D341Med (cell line): ENCODE measurements at regions not wholly inside any gene's neighbourhood (a gene's known extent, or its start where the extent isn't known, plus 50 kb on each side); places are given as distances from the start of the nearest gene placed in this dataset.

ENCODE experiments used
- DNase-seq: peaks from one replicate; pipeline ENCODE4 v3.0.0; 2012; ENCODE audit warnings: low spot score

- DNase-seq = no peak
These were observed 52.4 kb upstream of the FICD start for GRCh38 chr12:108462686-108463085.

- no peak for DNase-seq
These were observed 53.9 kb upstream of the FICD start for GRCh38 chr12:108461058-108461660.

GRCh38 chr12:108459149-108459548 is 55.9 kb upstream of the FICD start:
- DNase-seq = no peak

GRCh38 chr12:108457734-108458361 is 57.2 kb upstream of the FICD start:
- DNase-seq = no peak

- DNase-seq = peak; percentile 78
These were observed 57.9 kb upstream of the FICD start for GRCh38 chr12:108457006-108457733.

GRCh38 chr12:108455706-108456105 is 59.4 kb upstream of the FICD start:
- no peak for DNase-seq

GRCh38 chr12:108454539-108455139 is 60.4 kb upstream of the FICD start:
- DNase-seq = no peak

- DNase-seq = no peak
These were observed 65.6 kb upstream of the FICD start for GRCh38 chr12:108449478-108449877.

GRCh38 chr12:108448246-108448645 is 66.8 kb upstream of the FICD start:
- no peak for DNase-seq

- no peak for DNase-seq
These were observed 67.8 kb upstream of the FICD start for GRCh38 chr12:108447168-108447832.

- no peak for DNase-seq
These were observed 68.3 kb upstream of the FICD start for GRCh38 chr12:108446766-108447165.

GRCh38 chr12:108442910-108443309 is 72.2 kb upstream of the FICD start:
- DNase-seq = no peak

GRCh38 chr12:108442067-108442466 is 73.0 kb upstream of the FICD start:
- no peak for DNase-seq

- no peak for DNase-seq
These were observed 73.5 kb upstream of the FICD start for GRCh38 chr12:108441549-108441948.

- no peak for DNase-seq
These were observed 74.3 kb upstream of the FICD start for GRCh38 chr12:108440736-108441135.

- no peak for DNase-seq
These were observed 76.4 kb upstream of the FICD start for GRCh38 chr12:108438667-108439066.

- no peak for DNase-seq
These were observed 82.5 kb upstream of the FICD start for GRCh38 chr12:108432423-108433121.

GRCh38 chr12:108430926-108431325 is 84.2 kb upstream of the FICD start:
- no peak for DNase-seq

GRCh38 chr12:108430245-108430644 is 84.8 kb upstream of the FICD start:
- DNase-seq = no peak

GRCh38 chr12:108425238-108425795 is 86.2 kb upstream of the CMKLR1 start:
- no peak for DNase-seq

- DNase-seq = no peak
These were observed 85.7 kb upstream of the CMKLR1 start for GRCh38 chr12:108424816-108425215.

- no peak for DNase-seq
These were observed 84.9 kb upstream of the CMKLR1 start for GRCh38 chr12:108424026-108424425.
